ENCODE measurements at regions not wholly inside any gene's neighbourhood (a gene's known extent, or its start where the extent isn't known, plus 50 kb on each side); places are given as distances from the start of the nearest gene placed in this dataset.

DNA sequence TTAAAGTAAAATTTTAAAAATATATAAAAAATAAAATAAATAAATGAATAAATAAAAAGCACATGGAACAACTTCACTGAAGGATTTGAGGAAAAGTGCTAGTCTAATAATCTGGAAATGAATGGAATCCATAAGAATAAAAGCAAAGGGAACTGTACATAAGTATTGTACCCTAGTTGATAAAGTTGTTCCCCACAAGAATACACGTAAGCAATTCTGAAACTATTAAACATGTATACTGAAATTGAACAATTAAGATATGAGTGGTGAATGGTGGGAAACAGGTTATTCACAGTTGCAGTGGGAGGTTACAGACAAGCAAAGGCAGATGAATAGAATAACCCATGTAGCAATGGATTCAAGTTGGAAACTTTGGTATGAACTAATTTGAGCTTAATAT, 853.2 kb upstream of the SOX9 start:
- TF ChIP-seq, protein P1, sequence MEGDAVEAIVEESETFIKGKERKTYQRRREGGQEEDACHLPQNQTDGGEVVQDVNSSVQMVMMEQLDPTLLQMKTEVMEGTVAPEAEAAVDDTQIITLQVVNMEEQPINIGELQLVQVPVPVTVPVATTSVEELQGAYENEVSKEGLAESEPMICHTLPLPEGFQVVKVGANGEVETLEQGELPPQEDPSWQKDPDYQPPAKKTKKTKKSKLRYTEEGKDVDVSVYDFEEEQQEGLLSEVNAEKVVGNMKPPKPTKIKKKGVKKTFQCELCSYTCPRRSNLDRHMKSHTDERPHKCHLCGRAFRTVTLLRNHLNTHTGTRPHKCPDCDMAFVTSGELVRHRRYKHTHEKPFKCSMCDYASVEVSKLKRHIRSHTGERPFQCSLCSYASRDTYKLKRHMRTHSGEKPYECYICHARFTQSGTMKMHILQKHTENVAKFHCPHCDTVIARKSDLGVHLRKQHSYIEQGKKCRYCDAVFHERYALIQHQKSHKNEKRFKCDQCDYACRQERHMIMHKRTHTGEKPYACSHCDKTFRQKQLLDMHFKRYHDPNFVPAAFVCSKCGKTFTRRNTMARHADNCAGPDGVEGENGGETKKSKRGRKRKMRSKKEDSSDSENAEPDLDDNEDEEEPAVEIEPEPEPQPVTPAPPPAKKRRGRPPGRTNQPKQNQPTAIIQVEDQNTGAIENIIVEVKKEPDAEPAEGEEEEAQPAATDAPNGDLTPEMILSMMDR (IDR thresholded peaks at IDR 0.05) = no peak
- no peak for TF ChIP-seq POLR2A (IDR thresholded peaks at IDR 0.05)
